HUES64 (cell line): ENCODE measurements at regions not wholly inside any gene's neighbourhood (a gene's known extent, or its start where the extent isn't known, plus 50 kb on each side); places are given as distances from the start of the nearest gene placed in this dataset.

Experiments used
- H3K27ac ChIP-seq: 2 replicates; pipeline ENCODE4 v1.7.0; 2013; ENCODE audit warnings: low read depth, low read length, inconsistent platforms
- H3K27me3 ChIP-seq: 2 replicates; pipeline ENCODE4 v1.6.1; 2013; ENCODE audit warnings: mild to moderate bottlenecking, low read length; ENCODE audit not compliant: insufficient read depth
- H3K36me3 ChIP-seq: 2 replicates; pipeline ENCODE4 v1.6.1; 2013; ENCODE audit warnings: mild to moderate bottlenecking, low read length; ENCODE audit not compliant: insufficient read depth
- H3K4me1 ChIP-seq: 2 replicates; pipeline ENCODE4 v1.6.1; 2013; ENCODE audit warnings: mild to moderate bottlenecking, low read length, moderate library complexity; ENCODE audit not compliant: insufficient read depth
- H3K4me3 ChIP-seq: 2 replicates; pipeline ENCODE4 v1.5.1; 2013; ENCODE audit warnings: mild to moderate bottlenecking, low read length, moderate library complexity
- H3K9ac ChIP-seq: 2 replicates; pipeline ENCODE4 v1.6.1; 2013; ENCODE audit warnings: mild to moderate bottlenecking, low read depth, low read length
- H3K9me3 ChIP-seq: 2 replicates; pipeline ENCODE4 v1.6.1; 2013; ENCODE audit warnings: low read depth, low read length; ENCODE audit not compliant: insufficient read depth
- WGBS: fragments of 150-250, 120-280 bp; methylation state at CpG from one replicate; pipeline ENCODE4 v1.1.7; 2013; ENCODE audit warnings: missing lambda C conversion rate; 5-methylcytosine and 5-hydroxymethylcytosine counted together

DNA sequence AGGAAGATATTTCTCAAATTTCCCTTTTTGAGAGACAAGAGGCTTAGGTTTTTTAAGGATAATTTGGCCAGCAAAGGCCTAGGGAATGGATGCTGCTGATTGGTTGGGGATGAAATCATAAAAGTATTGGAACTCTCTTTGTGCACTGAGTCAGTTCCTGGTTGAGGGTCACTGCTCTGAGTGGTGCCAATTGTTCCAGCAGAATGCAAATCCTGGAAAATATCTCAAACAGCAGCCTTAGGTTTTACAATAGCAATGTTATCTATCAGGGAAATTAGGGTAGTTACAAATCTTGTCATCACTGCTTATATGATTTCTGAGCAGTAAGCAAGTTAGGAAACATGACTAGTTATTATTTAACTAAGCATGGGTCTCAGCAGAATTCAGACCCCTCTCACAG lies 96.2 kb downstream of the RAD51AP2 start:
- Histone ChIP-seq H3K4me3 (no peak overlapping the region), H3K4me1 (no peaks in the 10 kb centered on the region), H3K9ac (no peak overlapping the region), H3K27ac (no peak overlapping the region), H3K36me3 (no peaks in the 10 kb centered on the region), H3K9me3 (no peaks in the 10 kb centered on the region), H3K27me3 (no peaks in the 10 kb centered on the region)

DNA sequence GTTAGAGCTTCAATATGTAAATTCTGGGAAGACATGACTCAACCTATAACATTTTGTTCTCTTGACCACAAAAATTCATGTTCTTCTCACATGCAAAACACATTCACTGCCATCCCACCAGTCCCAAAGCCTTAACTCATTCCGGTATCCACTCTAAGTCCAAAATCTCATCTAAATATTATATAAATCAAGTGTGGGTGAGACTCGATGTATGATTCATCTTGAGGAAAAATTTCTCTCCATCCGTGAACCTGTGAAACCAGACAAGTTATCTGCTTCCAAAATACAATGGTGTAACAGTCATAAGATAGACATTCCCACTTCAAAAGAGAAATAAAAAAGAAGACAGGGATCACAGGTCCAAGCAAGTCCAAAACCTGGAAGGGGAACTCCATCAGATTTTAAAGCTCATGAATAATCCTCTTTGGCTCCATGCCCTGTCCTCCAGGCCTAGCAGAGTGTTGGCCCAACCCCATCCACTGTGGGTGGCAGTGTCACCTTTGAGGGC lies 101.3 kb downstream of the RAD51AP2 start:
- no peaks in the 10 kb centered on the region for H3K9me3 ChIP-seq
- H3K27ac ChIP-seq, result no peak overlapping the region
- WGBS, result no CpG with 5 or more reads among the region's 3 CpGs
- H3K27me3 ChIP-seq, result no peaks in the 10 kb centered on the region
- no peak overlapping the region for H3K4me3 ChIP-seq
- H3K9ac ChIP-seq, result no peak overlapping the region
- no peaks in the 10 kb centered on the region for H3K36me3 ChIP-seq
- no peaks in the 10 kb centered on the region for H3K4me1 ChIP-seq

DNA sequence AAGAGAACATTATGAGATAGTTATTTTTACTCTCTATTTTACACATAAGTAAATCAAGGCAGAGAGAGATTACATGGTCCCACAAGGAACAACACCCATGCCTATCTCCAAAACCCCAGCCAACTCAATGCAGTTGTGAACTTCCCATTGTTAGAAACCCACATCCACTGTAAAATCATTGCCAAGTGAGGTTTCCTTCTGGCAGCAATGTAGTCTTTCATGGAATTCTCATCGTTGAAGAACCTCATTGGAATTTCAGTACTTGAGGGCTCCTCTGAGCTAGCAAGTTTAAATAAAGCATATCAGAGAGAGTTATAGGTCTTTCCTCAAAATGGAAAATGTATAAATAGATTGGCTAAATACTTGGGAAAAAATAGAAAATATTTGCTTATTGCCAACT lies 105.2 kb downstream of the RAD51AP2 start:
- H3K9me3 ChIP-seq, result no peaks in the 10 kb centered on the region
- H3K4me1 ChIP-seq, result no peaks in the 10 kb centered on the region
- WGBS, result 81% methylated on average over 1 of the region's 1 CpG
- H3K4me3 ChIP-seq, result no peak overlapping the region
- no peak overlapping the region for H3K9ac ChIP-seq
- no peaks in the 10 kb centered on the region for H3K27me3 ChIP-seq
- no peaks in the 10 kb centered on the region for H3K36me3 ChIP-seq
- H3K27ac ChIP-seq, result no peak overlapping the region

DNA sequence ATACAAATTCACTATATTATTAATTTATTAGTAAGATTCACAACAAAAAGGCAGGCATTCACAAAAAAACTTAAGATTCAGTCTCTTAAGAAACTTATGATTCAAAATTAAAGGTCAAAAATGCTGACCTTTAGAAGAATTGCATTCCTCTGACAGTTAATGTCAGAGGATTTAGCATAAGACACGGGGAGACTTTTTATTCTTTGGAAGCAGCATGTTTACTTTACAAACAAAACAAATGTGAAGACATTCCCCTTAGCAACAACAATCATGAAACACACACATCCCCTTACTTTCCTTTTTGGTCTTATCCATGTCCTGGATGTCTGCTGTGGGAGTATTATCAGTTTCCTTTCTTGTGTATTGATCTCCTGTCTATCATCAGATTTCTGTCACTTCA lies 117.1 kb downstream of the RAD51AP2 start:
- Histone ChIP-seq H3K27ac (no peak overlapping the region), H3K9me3 (peaks cover 17% of the 10 kb centered on the region; the same call in 1 of the 2 replicates), H3K36me3 (no peaks in the 10 kb centered on the region), H3K9ac (no peak overlapping the region), H3K27me3 (no peaks in the 10 kb centered on the region), H3K4me1 (no peaks in the 10 kb centered on the region), H3K4me3 (no peak overlapping the region)
- 85% methylated on average over 1 of the region's 1 CpG for WGBS

DNA sequence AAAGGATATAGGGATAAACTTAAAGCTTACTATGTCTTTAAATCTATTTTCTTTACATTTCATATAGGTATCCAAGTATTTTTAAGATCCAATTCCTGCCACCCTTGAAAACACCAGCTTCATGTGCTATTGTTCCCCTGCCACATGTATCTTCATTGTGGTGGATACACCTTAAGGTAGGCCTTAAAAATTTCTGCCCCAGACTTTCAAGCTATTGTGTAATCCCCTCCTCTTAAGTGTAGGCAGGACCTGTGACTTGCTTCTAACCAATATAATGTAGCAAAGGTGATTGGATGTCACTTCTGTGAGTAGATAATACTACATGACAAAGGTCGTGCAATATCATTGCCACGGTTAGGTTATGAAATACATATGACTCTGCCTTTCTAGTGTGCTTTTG lies 119.5 kb downstream of the RAD51AP2 start:
- peaks cover 13% of the 10 kb centered on the region; the same call in 1 of the 2 replicates for H3K9me3 ChIP-seq
- no peaks in the 10 kb centered on the region for H3K4me1 ChIP-seq
- H3K36me3 ChIP-seq, result no peaks in the 10 kb centered on the region
- no peak overlapping the region for H3K4me3 ChIP-seq
- WGBS, result 97% methylated on average over 2 of the region's 2 CpGs
- H3K27me3 ChIP-seq, result no peaks in the 10 kb centered on the region
- H3K9ac ChIP-seq, result no peak overlapping the region
- H3K27ac ChIP-seq, result no peak overlapping the region

DNA sequence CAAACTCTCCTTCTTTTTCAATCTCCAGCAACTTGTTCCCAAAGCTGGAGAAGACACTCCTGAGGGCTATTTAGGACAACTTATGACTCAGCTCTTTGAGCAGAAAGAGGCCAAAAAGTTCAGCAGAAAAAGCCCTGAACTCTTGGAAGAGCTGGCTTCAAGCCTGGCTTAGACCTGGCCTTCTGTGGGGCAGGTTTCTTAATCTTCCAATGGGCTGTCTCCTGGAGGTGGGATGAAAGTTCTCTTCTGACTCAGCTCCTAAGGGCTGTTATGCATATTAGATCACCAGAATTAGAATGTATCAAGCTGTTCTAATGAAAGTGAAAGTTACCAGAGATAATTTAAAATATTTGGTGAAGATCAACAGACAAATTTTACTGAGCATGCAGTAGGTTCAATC lies 129.4 kb downstream of the RAD51AP2 start:
- H3K9ac ChIP-seq, result no peak overlapping the region
- no peak overlapping the region for H3K4me3 ChIP-seq
- H3K4me1 ChIP-seq, result no peaks in the 10 kb centered on the region
- H3K27me3 ChIP-seq, result no peaks in the 10 kb centered on the region
- H3K36me3 ChIP-seq, result no peaks in the 10 kb centered on the region
- H3K27ac ChIP-seq, result no peak overlapping the region
- H3K9me3 ChIP-seq, result no peaks in the 10 kb centered on the region

DNA sequence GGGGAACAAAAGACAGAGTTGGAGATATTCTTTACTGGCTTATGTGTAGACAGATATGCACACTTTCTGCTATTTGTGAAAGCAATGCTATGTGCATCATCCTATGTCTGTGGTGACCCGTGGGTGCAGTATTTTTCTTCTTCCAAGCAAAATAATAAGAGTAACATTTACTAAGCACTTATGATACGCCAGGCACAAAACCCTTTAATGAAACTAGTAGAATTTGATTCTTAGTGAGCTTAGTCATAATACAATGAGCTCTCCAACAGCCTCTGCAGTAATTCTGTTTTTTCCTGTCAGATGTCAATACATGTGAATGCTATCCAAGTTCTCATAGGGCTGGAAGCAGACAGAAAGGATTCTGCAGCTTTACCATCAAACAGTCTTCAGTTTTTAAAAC lies 130.6 kb downstream of the RAD51AP2 start:
- no peaks in the 10 kb centered on the region for H3K27me3 ChIP-seq
- H3K27ac ChIP-seq, result no peak overlapping the region
- H3K4me1 ChIP-seq, result no peaks in the 10 kb centered on the region
- no peaks in the 10 kb centered on the region for H3K9me3 ChIP-seq
- no peaks in the 10 kb centered on the region for H3K36me3 ChIP-seq
- WGBS, result 83% methylated on average over 1 of the region's 2 CpGs
- no peak overlapping the region for H3K4me3 ChIP-seq
- no peak overlapping the region for H3K9ac ChIP-seq

DNA sequence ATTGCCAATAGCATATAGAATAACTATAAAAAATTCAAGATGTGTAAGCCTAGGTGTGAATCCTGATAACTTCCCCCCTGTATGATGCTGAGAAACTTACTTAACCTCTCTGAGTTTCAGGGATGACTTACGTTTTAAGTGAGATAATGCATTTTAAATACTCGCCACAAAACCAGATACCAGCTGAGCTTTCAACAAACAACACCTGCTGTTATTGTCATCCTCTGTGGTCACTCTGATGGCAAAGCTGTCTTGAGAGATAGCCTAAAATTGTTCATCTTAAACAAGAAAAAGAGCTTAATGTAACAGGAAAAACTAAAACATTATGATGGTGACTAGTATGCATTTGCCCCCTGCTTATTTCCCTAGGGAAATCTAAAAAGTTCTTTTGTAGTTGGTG lies 131.5 kb downstream of the RAD51AP2 start:
- no peak overlapping the region for H3K27ac ChIP-seq
- WGBS, result 100% methylated on average over 2 of the region's 2 CpGs
- H3K4me3 ChIP-seq, result no peak overlapping the region
- no peaks in the 10 kb centered on the region for H3K27me3 ChIP-seq
- H3K36me3 ChIP-seq, result no peaks in the 10 kb centered on the region
- H3K9me3 ChIP-seq, result no peaks in the 10 kb centered on the region
- no peaks in the 10 kb centered on the region for H3K4me1 ChIP-seq
- no peak overlapping the region for H3K9ac ChIP-seq

DNA sequence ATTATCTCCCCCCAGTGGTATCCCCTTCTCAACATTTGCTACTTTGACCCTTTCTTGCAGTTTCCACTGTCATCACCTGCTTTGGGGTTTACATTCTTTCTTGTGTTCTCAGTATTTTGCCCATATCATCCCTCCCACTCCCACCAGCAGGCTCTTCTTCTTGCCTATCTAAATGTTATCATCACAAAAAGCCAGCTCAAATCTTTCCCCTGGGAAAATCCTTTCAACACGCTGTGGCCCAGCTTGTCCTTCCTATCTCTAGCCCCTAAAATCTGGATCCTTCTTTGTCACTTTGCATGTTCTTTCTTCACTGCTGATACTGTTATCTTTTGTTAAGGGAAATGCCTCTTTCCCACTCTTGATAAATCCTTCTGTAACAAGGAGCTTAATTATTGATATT lies 138.2 kb downstream of the RAD51AP2 start:
- H3K27me3 ChIP-seq, result no peaks in the 10 kb centered on the region
- H3K27ac ChIP-seq, result no peak overlapping the region
- no peaks in the 10 kb centered on the region for H3K9me3 ChIP-seq
- H3K9ac ChIP-seq, result no peak overlapping the region
- no peaks in the 10 kb centered on the region for H3K36me3 ChIP-seq
- no peaks in the 10 kb centered on the region for H3K4me1 ChIP-seq
- WGBS, result 67% methylated on average over 1 of the region's 1 CpG
- no peak overlapping the region for H3K4me3 ChIP-seq

DNA sequence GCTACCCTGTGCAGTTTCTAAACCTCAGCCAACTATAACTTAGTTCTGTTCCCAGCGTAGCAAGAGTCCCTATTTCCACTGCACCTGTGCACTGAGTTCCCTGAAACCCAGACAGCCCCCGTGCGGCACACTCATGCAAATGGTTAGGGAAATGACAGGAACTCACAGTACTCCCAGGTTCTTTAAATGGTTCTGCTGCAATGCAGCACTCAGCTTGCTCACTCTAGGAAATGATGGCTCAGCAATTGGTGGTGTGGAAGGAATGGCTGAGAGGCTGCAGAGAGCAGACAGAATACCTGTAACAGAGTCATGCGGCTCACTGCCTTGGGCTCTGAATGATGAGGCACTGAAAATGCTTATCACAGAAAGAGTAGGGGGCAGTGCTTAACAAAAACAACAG lies 143.0 kb downstream of the RAD51AP2 start:
- Histone ChIP-seq H3K4me3 (no peak overlapping the region), H3K27me3 (no peaks in the 10 kb centered on the region), H3K27ac (no peak overlapping the region), H3K36me3 (no peaks in the 10 kb centered on the region), H3K9me3 (no peaks in the 10 kb centered on the region), H3K4me1 (no peaks in the 10 kb centered on the region), H3K9ac (no peak overlapping the region)
- WGBS, result 86% methylated on average over 4 of the region's 4 CpGs

DNA sequence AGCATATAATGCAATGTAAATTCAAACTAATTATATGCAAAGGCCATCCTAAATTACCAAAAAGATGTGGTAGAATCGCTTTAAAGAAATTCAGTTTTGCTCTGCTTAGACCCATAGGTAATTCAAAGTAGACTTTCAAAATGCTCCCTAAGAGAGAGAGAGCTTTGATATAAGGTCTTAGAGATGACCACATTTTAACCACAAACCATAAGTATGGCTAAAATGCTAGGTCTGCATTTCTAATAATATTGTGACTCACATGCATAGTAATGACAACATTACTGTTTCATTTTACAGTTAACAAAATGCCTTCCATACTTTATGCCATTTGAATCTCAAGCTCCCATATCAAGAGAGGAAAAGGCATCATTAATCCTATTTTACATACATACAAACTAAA lies 144.5 kb downstream of the RAD51AP2 start:
- H3K4me1 ChIP-seq, result no peaks in the 10 kb centered on the region
- no peaks in the 10 kb centered on the region for H3K36me3 ChIP-seq
- H3K27ac ChIP-seq, result no peak overlapping the region
- H3K9me3 ChIP-seq, result no peaks in the 10 kb centered on the region
- H3K9ac ChIP-seq, result no peak overlapping the region
- no peaks in the 10 kb centered on the region for H3K27me3 ChIP-seq
- WGBS, result 100% methylated on average over 1 of the region's 1 CpG
- H3K4me3 ChIP-seq, result no peak overlapping the region

DNA sequence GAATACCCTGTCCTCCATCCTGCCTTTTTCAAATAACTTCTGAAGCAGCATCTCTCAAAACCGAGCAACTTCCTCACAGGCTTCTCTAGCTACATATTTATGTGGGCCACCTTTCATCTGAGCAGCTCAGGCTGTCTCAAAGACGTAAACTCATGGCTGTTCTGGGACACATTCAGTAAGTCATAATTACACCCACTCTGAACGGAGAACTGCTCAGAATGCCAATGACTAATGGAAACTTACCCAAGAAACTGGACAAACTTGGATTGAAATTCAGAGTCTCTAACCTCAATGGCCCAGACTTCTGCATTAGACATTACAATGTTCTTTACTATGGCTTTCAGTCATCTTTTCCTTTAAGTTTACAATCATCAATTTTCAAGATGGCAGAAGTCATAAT lies 145.2 kb downstream of the RAD51AP2 start:
- Histone ChIP-seq H3K36me3 (no peaks in the 10 kb centered on the region), H3K27me3 (no peaks in the 10 kb centered on the region)

More for the DNA sequence above, 145.2 kb downstream of the RAD51AP2 start:
- Histone ChIP-seq H3K9me3 (no peaks in the 10 kb centered on the region), H3K9ac (no peak overlapping the region), H3K4me3 (no peak overlapping the region), H3K4me1 (no peaks in the 10 kb centered on the region), H3K27ac (no peak overlapping the region)
- WGBS, result 92% methylated on average over 3 of the region's 3 CpGs
